H9 (cell line): ENCODE measurements at regions not wholly inside any gene's neighbourhood (a gene's known extent, or its start where the extent isn't known, plus 50 kb on each side); places are given as distances from the start of the nearest gene placed in this dataset.

Source experiments
- DNase-seq: peaks from one replicate; pipeline ENCODE4 v3.0.0-alpha.2; 2017
- H2AFZ ChIP-seq: one replicate; pipeline ENCODE4 v1.6.1; 2013; ENCODE audit warnings: mild to moderate bottlenecking, low read length, control low read depth, moderate library complexity
- H2AK5ac ChIP-seq: 2 replicates; pipeline ENCODE4 v1.6.1; 2013; ENCODE audit warnings: low read length, control low read depth, mixed read lengths; ENCODE audit not compliant: insufficient read length
- H2BK120ac ChIP-seq: one replicate; pipeline ENCODE4 v1.6.1; 2013; ENCODE audit warnings: low read depth, mild to moderate bottlenecking, low read length, control low read depth, inconsistent platforms; ENCODE audit not compliant: poor library complexity, severe bottlenecking
- H2BK12ac ChIP-seq: 2 replicates; pipeline ENCODE4 v1.6.1; 2013; ENCODE audit warnings: low read length, control low read depth, mixed read lengths, low read depth; ENCODE audit not compliant: insufficient read length
- H2BK15ac ChIP-seq: 2 replicates; pipeline ENCODE4 v1.6.1; 2013; ENCODE audit warnings: low read depth, low read length, control low read depth
- H2BK20ac ChIP-seq: one replicate; pipeline ENCODE4 v1.6.1; 2013; ENCODE audit warnings: low read depth, mild to moderate bottlenecking, low read length, control low read depth, inconsistent platforms; ENCODE audit not compliant: poor library complexity, severe bottlenecking
- H2BK5ac ChIP-seq: 2 replicates; pipeline ENCODE4 v1.6.1; 2013; ENCODE audit warnings: low read length, control low read depth, mixed read lengths; ENCODE audit not compliant: insufficient read length
- H3K14ac ChIP-seq: 2 replicates; pipeline ENCODE4 v1.6.1; 2013; ENCODE audit warnings: low read length, control low read depth; ENCODE audit not compliant: insufficient read depth
- H3K18ac ChIP-seq: 2 replicates; pipeline ENCODE4 v1.6.1; 2013; ENCODE audit warnings: low read depth, mild to moderate bottlenecking, mixed read lengths, low read length, control low read depth; ENCODE audit not compliant: insufficient read length
- H3K23ac ChIP-seq: 2 replicates; pipeline ENCODE4 v1.6.1; 2013; ENCODE audit warnings: low read length, control low read depth, mixed read lengths, low read depth; ENCODE audit not compliant: insufficient read length
- H3K23me2 ChIP-seq: 2 replicates; pipeline ENCODE4 v1.6.1; 2013; ENCODE audit warnings: low read depth, mild to moderate bottlenecking, mixed read lengths, low read length, control low read depth; ENCODE audit not compliant: insufficient read length, poor library complexity, severe bottlenecking
- H3K27ac ChIP-seq: 2 replicates; pipeline ENCODE4 v1.5.1; 2013; ENCODE audit warnings: low read length, control low read depth, mixed read lengths, low read depth; ENCODE audit not compliant: insufficient read length
- H3K27me3 ChIP-seq: 2 replicates; pipeline ENCODE4 v1.6.1; 2013; ENCODE audit warnings: low read length, control low read depth, inconsistent platforms; ENCODE audit not compliant: insufficient read depth
- H3K4ac ChIP-seq: 2 replicates; pipeline ENCODE4 v1.6.1; 2013; ENCODE audit warnings: low read depth, mild to moderate bottlenecking, control low read depth, inconsistent platforms, low read length, moderate library complexity
- H3K4me1 ChIP-seq: 2 replicates; pipeline ENCODE4 v1.6.1; 2013; ENCODE audit warnings: low read length, control low read depth, inconsistent platforms; ENCODE audit not compliant: insufficient read depth
- H3K4me2 ChIP-seq: 2 replicates; pipeline ENCODE4 v1.6.1; 2013; ENCODE audit warnings: low read length, control low read depth, mixed read lengths; ENCODE audit not compliant: insufficient read length, insufficient read depth
- H3K56ac ChIP-seq: 2 replicates; pipeline ENCODE4 v1.6.1; 2013; ENCODE audit warnings: low read depth, mild to moderate bottlenecking, mixed read lengths, low read length, control low read depth; ENCODE audit not compliant: insufficient read length
- H3K79me1 ChIP-seq: 2 replicates; pipeline ENCODE4 v1.6.1; 2013; ENCODE audit warnings: low read depth, mild to moderate bottlenecking, moderate library complexity, low read length, control low read depth, inconsistent platforms; ENCODE audit not compliant: insufficient read depth, poor library complexity, severe bottlenecking
- H3K79me2 ChIP-seq: 2 replicates; pipeline ENCODE4 v1.6.1; 2013; ENCODE audit warnings: low read length, control low read depth, inconsistent platforms; ENCODE audit not compliant: insufficient read depth
- H3K9ac ChIP-seq: 2 replicates; pipeline ENCODE4 v1.6.1; 2013; ENCODE audit warnings: low read length, control low read depth, mixed read lengths; ENCODE audit not compliant: insufficient read length; ENCODE audit errors: extremely low read depth
- H3K9me3 ChIP-seq: one replicate; pipeline ENCODE4 v1.6.1; 2013; ENCODE audit warnings: low read depth, low read length, inconsistent platforms; ENCODE audit not compliant: control insufficient read depth
- H3T11ph ChIP-seq: one replicate; pipeline ENCODE4 v1.6.1; 2013; ENCODE audit warnings: mild to moderate bottlenecking, low read length, control low read depth, inconsistent platforms
- H4K20me1 ChIP-seq: one replicate; pipeline ENCODE4 v1.6.1; 2013; ENCODE audit not compliant: control insufficient read depth, insufficient read length, insufficient read depth
- H4K5ac ChIP-seq: 2 replicates; pipeline ENCODE4 v1.6.1; 2013; ENCODE audit warnings: low read depth, mild to moderate bottlenecking, mixed read lengths, low read length, control low read depth; ENCODE audit not compliant: insufficient read length
- H4K8ac ChIP-seq: replicated peaks from 2 replicates; pipeline ENCODE4 v1.6.1; 2013; ENCODE audit warnings: low read length, control low read depth, mixed read lengths, low read depth; ENCODE audit not compliant: insufficient read length
- H4K91ac ChIP-seq: 2 replicates; pipeline ENCODE4 v1.6.1; 2013; ENCODE audit warnings: low read depth, mild to moderate bottlenecking, moderate library complexity, mixed read lengths, low read length, control low read depth; ENCODE audit not compliant: insufficient read length
- H3K27ac Mint-ChIP-seq, 3 experiments: 2 replicates in 2 of 3; 3 replicates in 1 of 3; pipeline ENCODE4 v1.8.0; 2020 to 2021; ENCODE audit warnings: mixed read lengths in 3 of 3, mild to moderate bottlenecking in 1 of 3, moderate library complexity in 1 of 3
- H3K27me3 Mint-ChIP-seq: 2 replicates; pipeline ENCODE4 v1.8.0; 2021; ENCODE audit warnings: low read depth, mild to moderate bottlenecking, moderate library complexity, mixed read lengths
- H3K36me3 Mint-ChIP-seq, 3 experiments: 2 replicates in 2 of 3; 3 replicates in 1 of 3; pipeline ENCODE4 v1.8.0; 2020 to 2021; ENCODE audit warnings: low read depth in 3 of 3, mixed read lengths in 3 of 3; ENCODE audit not compliant: insufficient read depth in 1 of 3
- H3K4me1 Mint-ChIP-seq, 2 experiments: 2 replicates each; pipeline ENCODE4 v1.8.0; 2020; ENCODE audit warnings: mixed read lengths in 2 of 2
- H3K4me3 Mint-ChIP-seq, 2 experiments: 2 replicates in 1 of 2; 3 replicates in 1 of 2; pipeline ENCODE4 v1.8.0; 2020 to 2021; ENCODE audit warnings: mild to moderate bottlenecking in 2 of 2, mixed read lengths in 2 of 2, moderate library complexity in 1 of 2
- H3K9me3 Mint-ChIP-seq, 2 experiments: 2 replicates in 1 of 2; 3 replicates in 1 of 2; pipeline ENCODE4 v1.8.0; 2020; ENCODE audit warnings: mild to moderate bottlenecking in 2 of 2, mixed read lengths in 2 of 2, moderate library complexity in 1 of 2
- WGBS: extraction: QIAGEN DNeasy Blood & Tissue Kit; methylation state at CpG from one replicate; pipeline ENCODE4 v1.1.7; 2013; ENCODE audit warnings: missing lambda C conversion rate, low lambda C conversion rate, mixed read lengths; ENCODE audit not compliant: insufficient read length; ENCODE audit errors: extremely low coverage; 5-methylcytosine and 5-hydroxymethylcytosine counted together
- TF ChIP-seq, protein P1 (sequence below): fragments of 200-600 bp; sonication (generic); conservative IDR thresholded peaks from 3 replicates; pipeline ENCODE4 v1.8.0; 2021; ENCODE audit warnings: antibody characterized with exemption, mild to moderate bottlenecking

DNA sequence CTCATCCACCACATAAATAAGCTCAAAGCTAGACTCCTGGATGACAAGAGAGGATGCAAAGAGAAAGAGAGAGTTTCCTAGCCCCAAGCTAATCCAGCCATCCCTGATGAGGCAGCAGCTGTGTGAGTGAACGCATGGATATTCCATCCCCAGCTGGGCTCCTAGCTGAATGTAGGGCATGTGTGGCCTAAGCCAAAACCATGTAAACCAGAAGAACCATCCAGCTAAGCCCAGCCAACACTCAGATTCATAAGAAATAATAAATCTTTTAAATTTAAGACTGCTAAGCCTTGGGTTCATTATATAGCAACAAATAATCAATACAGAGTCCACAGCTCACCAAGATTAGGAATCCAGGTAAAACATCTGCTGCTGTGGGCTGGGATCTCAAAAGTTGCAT lies 94.3 kb downstream of the TNFAIP2 start:
- Histone ChIP-seq H3K4me1 (no peaks in the 10 kb centered on the region), H2BK15ac (no peak overlapping the region), H3K27ac (no peak overlapping the region), H2AK5ac (no peak overlapping the region), H3K18ac (no peak overlapping the region), H2BK120ac (no peak overlapping the region), H3K27me3 (peaks cover 6% of the 10 kb centered on the region; the same call in 1 of the 2 replicates), H2BK20ac (no peak overlapping the region), H3K79me2 (no peaks in the 10 kb centered on the region), H4K8ac (no peak overlapping the region), H3K23me2 (no peaks in the 10 kb centered on the region), H3K4me2 (no peak overlapping the region), H3K14ac (no peak overlapping the region), H3K79me1 (no peaks in the 10 kb centered on the region), H2AFZ (no peak overlapping the region), H4K91ac (no peak overlapping the region), H4K5ac (no peak overlapping the region), H2BK5ac (no peak overlapping the region), H4K20me1 (no peaks in the 10 kb centered on the region), H3K9ac (no peak overlapping the region), H3T11ph (no peak overlapping the region), H3K23ac (no peak overlapping the region), H2BK12ac (no peak overlapping the region), H3K9me3 (no peaks in the 10 kb centered on the region), H3K56ac (no peak overlapping the region), H3K4ac (no peak overlapping the region)
- DNase-seq = no peak
- Mint-ChIP-seq H3K4me1 (peaks cover 16 to 17% of the 10 kb centered on the region in 2 experiments), H3K27ac (no peak overlapping the region), H3K9me3 (no peaks in the 10 kb centered on the region), H3K4me3 (no peak overlapping the region), H3K36me3 (no peaks in the 10 kb centered on the region), H3K27me3 (peaks cover 36% of the 10 kb centered on the region)
- TF ChIP-seq, protein P1, sequence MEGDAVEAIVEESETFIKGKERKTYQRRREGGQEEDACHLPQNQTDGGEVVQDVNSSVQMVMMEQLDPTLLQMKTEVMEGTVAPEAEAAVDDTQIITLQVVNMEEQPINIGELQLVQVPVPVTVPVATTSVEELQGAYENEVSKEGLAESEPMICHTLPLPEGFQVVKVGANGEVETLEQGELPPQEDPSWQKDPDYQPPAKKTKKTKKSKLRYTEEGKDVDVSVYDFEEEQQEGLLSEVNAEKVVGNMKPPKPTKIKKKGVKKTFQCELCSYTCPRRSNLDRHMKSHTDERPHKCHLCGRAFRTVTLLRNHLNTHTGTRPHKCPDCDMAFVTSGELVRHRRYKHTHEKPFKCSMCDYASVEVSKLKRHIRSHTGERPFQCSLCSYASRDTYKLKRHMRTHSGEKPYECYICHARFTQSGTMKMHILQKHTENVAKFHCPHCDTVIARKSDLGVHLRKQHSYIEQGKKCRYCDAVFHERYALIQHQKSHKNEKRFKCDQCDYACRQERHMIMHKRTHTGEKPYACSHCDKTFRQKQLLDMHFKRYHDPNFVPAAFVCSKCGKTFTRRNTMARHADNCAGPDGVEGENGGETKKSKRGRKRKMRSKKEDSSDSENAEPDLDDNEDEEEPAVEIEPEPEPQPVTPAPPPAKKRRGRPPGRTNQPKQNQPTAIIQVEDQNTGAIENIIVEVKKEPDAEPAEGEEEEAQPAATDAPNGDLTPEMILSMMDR = no peak
- WGBS = no CpG with 5 or more reads among the region's 1 CpG
